PFSK-1 (cell line): ENCODE measurements at regions not wholly inside any gene's neighbourhood (a gene's known extent, or its start where the extent isn't known, plus 50 kb on each side); places are given as distances from the start of the nearest gene placed in this dataset.

Experiments used
- POLR2AphosphoS5 ChIP-seq: IDR thresholded peaks from 2 replicates; pipeline ENCODE4 v1.6.1; 2012; ENCODE audit warnings: low read depth, mild to moderate bottlenecking, control low read depth, low read length, moderate library complexity
- REST ChIP-seq, 2 experiments: IDR thresholded peaks; 2 replicates each; pipeline versions ENCODE4 v1.6.1 to v1.8.0; 2011 to 2012; ENCODE audit warnings: low read depth in 2 of 2, low read length in 2 of 2, control low read depth in 1 of 2, inconsistent platforms in 1 of 2, mild to moderate bottlenecking in 1 of 2, moderate library complexity in 1 of 2; ENCODE audit not compliant: insufficient read depth in 1 of 2
- SIN3A ChIP-seq: IDR thresholded peaks from 2 replicates; pipeline ENCODE4 v1.6.1; 2012; ENCODE audit warnings: mild to moderate bottlenecking, low read length, moderate library complexity, borderline replicate concordance; ENCODE audit not compliant: insufficient read depth
- TAF1 ChIP-seq: IDR thresholded peaks from 2 replicates; pipeline ENCODE4 v1.6.1; 2012; ENCODE audit warnings: low read length, control low read depth, borderline replicate concordance; ENCODE audit not compliant: insufficient read depth

- TF ChIP-seq REST (IDR thresholded peaks at IDR 0.05; ENCODE audit: insufficient read depth in 1 of 2, low read depth in 2 of 2, low read length in 2 of 2) (no peak), POLR2AphosphoS5 (no peak), SIN3A (no peak), TAF1 (no peak)
Observed at GRCh38 chr3:71926616-71927015, 141.7 kb upstream of the PROK2 start.
